BLaER1 treated with 17β-estradiol and CSF1 and Interleukin-3, amounts not matched to agents 10 nM and 100 nM (cell line): ENCODE measurements at regions not wholly inside any gene's neighbourhood (a gene's known extent, or its start where the extent isn't known, plus 50 kb on each side); places are given as distances from the start of the nearest gene placed in this dataset.
A peak's percentile ranks its signal among the peaks of the same experiment; 100 is the strongest.
"Not testable (repeated sequence)": the region's sequence is repeated elsewhere in the genome, so short reads cannot be mapped to it uniquely, and the experiment has no call there.

Experiments
- H3K27ac ChIP-seq, 11 experiments: shearing (Covaris generic); formaldehyde crosslinking; 2 replicates each; pipeline ENCODE4 v1.8.1; 2022
- H3K27me3 ChIP-seq, 11 experiments: shearing (Covaris generic); formaldehyde crosslinking; 2 replicates each; pipeline ENCODE4 v1.8.1; 2022
- H3K36me3 ChIP-seq, 11 experiments: shearing (Covaris generic); formaldehyde crosslinking; 2 replicates each; pipeline ENCODE4 v1.8.1; 2022
- H3K4me1 ChIP-seq, 10 experiments: shearing (Covaris generic); formaldehyde crosslinking; 2 replicates each; pipeline ENCODE4 v1.8.1; 2022
- H3K4me2 ChIP-seq, 11 experiments: shearing (Covaris generic); formaldehyde crosslinking; 2 replicates each; pipeline ENCODE4 v1.8.1; 2022
- H3K4me3 ChIP-seq, 10 experiments: shearing (Covaris generic); formaldehyde crosslinking; 2 replicates each; pipeline ENCODE4 v1.8.1; 2022
- H3K9ac ChIP-seq, 11 experiments: shearing (Covaris generic); formaldehyde crosslinking; 2 replicates each; pipeline ENCODE4 v1.8.1; 2022
- H3K9me3 ChIP-seq, 11 experiments: shearing (Covaris generic); formaldehyde crosslinking; replicated peaks in 1 of 11; 2 replicates each; pipeline ENCODE4 v1.8.1; 2022
- H4K20me1 ChIP-seq, 11 experiments: shearing (Covaris generic); formaldehyde crosslinking; 2 replicates each; pipeline ENCODE4 v1.8.1; 2022
- Cebpa-rat ChIP-seq, 11 experiments: shearing (Covaris generic); IDR thresholded peaks; 2 replicates each; pipeline ENCODE4 v1.8.1; 2022

- H4K20me1 ChIP-seq: no peaks in the 10 kb centered on the region
- peaks cover 3 to 16% (median 16%) of the 10 kb centered on the region in 10 experiments; a peak in 18 of 20 replicates for H3K4me1 ChIP-seq
- no peak overlapping the region for H3K4me2 ChIP-seq
- H3K36me3 ChIP-seq: no peaks in the 10 kb centered on the region; a peak in 2 of 22 replicates
- TF ChIP-seq Cebpa-rat (IDR thresholded peaks at IDR 0.05): no peak
- no peak overlapping the region for H3K27ac ChIP-seq
- no peak overlapping the region for H3K4me3 ChIP-seq
- no peaks in the 10 kb centered on the region for H3K27me3 ChIP-seq
- H3K9ac ChIP-seq: no peak overlapping the region
- H3K9me3 ChIP-seq: peaks cover 49 to 56% (median 53%) of the 10 kb centered on the region in 11 experiments
Measured at GRCh38 chr7:149701495-149702240, 71.7 kb downstream of the ZNF467 start.

- peaks cover 60 to 68% (median 64%) of the 10 kb centered on the region in 11 experiments for H3K9me3 ChIP-seq
- not testable (repeated sequence) for H3K36me3 ChIP-seq, H3K4me3 ChIP-seq, H3K9ac ChIP-seq, H3K4me2 ChIP-seq, H3K27ac ChIP-seq, H4K20me1 ChIP-seq, H3K4me1 ChIP-seq, H3K27me3 ChIP-seq
Measured at GRCh38 chr7:149697767-149698166, 75.6 kb downstream of the ZNF467 start.

- H3K4me1 ChIP-seq: peaks cover 0 to under 1% (median 0%) of the 10 kb centered on the region in 10 experiments; a peak in 1 of 20 replicates
- no peak overlapping the region for H3K4me3 ChIP-seq
- H3K36me3 ChIP-seq: no peaks in the 10 kb centered on the region; a peak in 2 of 22 replicates
- no peaks in the 10 kb centered on the region for H3K27me3 ChIP-seq
- 0 out of 22 replicates have a peak, but pooled peaks of 1 of the 11 experiments have one; percentile 14 for TF ChIP-seq Cebpa-rat (IDR thresholded peaks at IDR 0.05)
- H3K9me3 ChIP-seq: peaks cover 50 to 62% (median 58%) of the 10 kb centered on the region in 11 experiments
- no peak overlapping the region for H3K4me2 ChIP-seq
- no peaks in the 10 kb centered on the region for H4K20me1 ChIP-seq
- no peak overlapping the region for H3K27ac ChIP-seq
- H3K9ac ChIP-seq: no peak overlapping the region
Measured at GRCh38 chr7:149696280-149696679, 77.1 kb downstream of the ZNF467 start.

- Histone ChIP-seq H3K27ac (no peak overlapping the region), H3K9me3 (peaks cover 25 to 49% (median 40%) of the 10 kb centered on the region in 11 experiments), H3K36me3 (no peaks in the 10 kb centered on the region), H3K4me2 (no peak overlapping the region), H3K27me3 (peaks cover 0 to 5% (median 0%) of the 10 kb centered on the region in 11 experiments; a peak in 2 of 22 replicates), H3K9ac (no peak overlapping the region), H3K4me1 (peaks cover 0 to 10% (median 6%) of the 10 kb centered on the region in 10 experiments; a peak in 7 of 20 replicates), H3K4me3 (no peak overlapping the region), H4K20me1 (no peaks in the 10 kb centered on the region)
- TF ChIP-seq Cebpa-rat (IDR thresholded peaks at IDR 0.05): no peak
Measured at GRCh38 chr7:149692557-149692982, 80.8 kb downstream of the ZNF467 start.

- Histone ChIP-seq H3K27me3 (peaks cover 0 to 5% (median 0%) of the 10 kb centered on the region in 11 experiments; a peak in 2 of 22 replicates), H3K4me1 (peaks cover 0 to 10% (median 6%) of the 10 kb centered on the region in 10 experiments; a peak in 7 of 20 replicates), H3K9me3 (peaks cover 20 to 44% (median 35%) of the 10 kb centered on the region in 11 experiments), H3K9ac (no peak overlapping the region), H3K27ac (no peak overlapping the region), H4K20me1 (no peaks in the 10 kb centered on the region), H3K4me2 (no peak overlapping the region), H3K4me3 (no peak overlapping the region), H3K36me3 (no peaks in the 10 kb centered on the region)
- no peak for TF ChIP-seq Cebpa-rat (IDR thresholded peaks at IDR 0.05)
Measured at GRCh38 chr7:149692056-149692455, 81.3 kb downstream of the ZNF467 start.

- Histone ChIP-seq H3K27me3 (peaks cover 0 to 5% (median 0%) of the 10 kb centered on the region in 11 experiments; a peak in 2 of 22 replicates), H3K9ac (no peak overlapping the region), H4K20me1 (no peaks in the 10 kb centered on the region), H3K27ac (no peak overlapping the region), H3K9me3 (peaks cover 14 to 35% (median 24%) of the 10 kb centered on the region in 11 experiments; a peak in 21 of 22 replicates), H3K36me3 (no peaks in the 10 kb centered on the region), H3K4me1 (peaks cover 0 to 10% (median 6%) of the 10 kb centered on the region in 10 experiments; a peak in 7 of 20 replicates), H3K4me2 (peak overlapping the region in 7 of 11 experiments; percentile 1 to 44 (median 18); a peak in 7 of 22 replicates), H3K4me3 (no peak overlapping the region)
- no peak for TF ChIP-seq Cebpa-rat (IDR thresholded peaks at IDR 0.05)
Measured at GRCh38 chr7:149690688-149691446, 82.5 kb downstream of the ZNF467 start.

GRCh38 chr7:149689291-149689721, 84.1 kb downstream of the ZNF467 start:
- Histone ChIP-seq H3K4me2 (no peak overlapping the region), H3K27me3 (peaks cover 0 to 5% (median 0%) of the 10 kb centered on the region in 11 experiments; a peak in 2 of 22 replicates), H3K27ac (no peak overlapping the region), H3K4me1 (peaks cover 0 to 10% (median 6%) of the 10 kb centered on the region in 10 experiments; a peak in 7 of 20 replicates), H3K36me3 (no peaks in the 10 kb centered on the region), H3K9me3 (peaks cover 11 to 31% (median 22%) of the 10 kb centered on the region in 11 experiments; a peak in 21 of 22 replicates), H3K4me3 (no peak overlapping the region), H3K9ac (no peak overlapping the region), H4K20me1 (no peaks in the 10 kb centered on the region)
- no peak for TF ChIP-seq Cebpa-rat (IDR thresholded peaks at IDR 0.05)

- H3K27me3 ChIP-seq: peaks cover 0 to 5% (median 0%) of the 10 kb centered on the region in 11 experiments; a peak in 2 of 22 replicates
- no peak overlapping the region for H3K27ac ChIP-seq
- H3K9me3 ChIP-seq: peaks cover 11 to 31% (median 22%) of the 10 kb centered on the region in 11 experiments; a peak in 21 of 22 replicates
- no peak overlapping the region for H3K4me3 ChIP-seq
- no peaks in the 10 kb centered on the region for H3K36me3 ChIP-seq
- no peak overlapping the region for H3K4me2 ChIP-seq
- no peak for TF ChIP-seq Cebpa-rat (IDR thresholded peaks at IDR 0.05)
- H3K4me1 ChIP-seq: peaks cover 0 to 10% (median 6%) of the 10 kb centered on the region in 10 experiments; a peak in 7 of 20 replicates
- no peak overlapping the region for H3K9ac ChIP-seq
- H4K20me1 ChIP-seq: no peaks in the 10 kb centered on the region
Measured at GRCh38 chr7:149688836-149689235, 84.6 kb downstream of the ZNF467 start.

- not testable (repeated sequence) for H3K4me2 ChIP-seq, H3K27ac ChIP-seq, H3K4me3 ChIP-seq, H4K20me1 ChIP-seq, H3K9ac ChIP-seq, H3K27me3 ChIP-seq, H3K36me3 ChIP-seq
- Histone ChIP-seq H3K4me1 (peaks cover 0 to 11% (median 6%) of the 10 kb centered on the region in 10 experiments; a peak in 9 of 20 replicates), H3K9me3 (peaks cover 11 to 31% (median 20%) of the 10 kb centered on the region in 11 experiments; a peak in 21 of 22 replicates)
Measured at GRCh38 chr7:149687820-149688219, 85.6 kb downstream of the ZNF467 start.
